ENCODE measurements at regions not wholly inside any gene's neighbourhood (a gene's known extent, or its start where the extent isn't known, plus 50 kb on each side); places are given as distances from the start of the nearest gene placed in this dataset.
"Not testable (repeated sequence)": the region's sequence is repeated elsewhere in the genome, so short reads cannot be mapped to it uniquely, and the experiment has no call there.

DNA sequence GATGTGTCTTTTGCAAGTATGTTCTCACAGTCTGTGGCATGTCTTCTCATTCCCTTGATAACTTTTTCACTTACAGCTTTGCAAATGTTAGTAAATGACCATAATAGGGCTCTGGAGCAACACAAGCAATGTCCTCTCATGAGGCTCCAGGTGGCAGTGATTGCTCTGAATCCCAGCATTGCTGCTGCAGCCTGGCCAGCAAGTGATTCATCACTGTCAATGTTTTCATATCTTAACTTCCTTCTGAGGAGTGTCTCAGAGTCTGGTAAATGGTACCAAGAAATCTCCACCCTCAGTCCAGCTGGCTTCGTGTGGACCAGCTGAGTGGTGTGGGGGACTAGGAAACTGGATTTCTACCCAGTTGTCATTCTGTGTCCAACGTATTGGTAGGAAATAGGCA is 139.6 kb downstream of the MYLK4 start:
- no peak for DNase-seq

DNA sequence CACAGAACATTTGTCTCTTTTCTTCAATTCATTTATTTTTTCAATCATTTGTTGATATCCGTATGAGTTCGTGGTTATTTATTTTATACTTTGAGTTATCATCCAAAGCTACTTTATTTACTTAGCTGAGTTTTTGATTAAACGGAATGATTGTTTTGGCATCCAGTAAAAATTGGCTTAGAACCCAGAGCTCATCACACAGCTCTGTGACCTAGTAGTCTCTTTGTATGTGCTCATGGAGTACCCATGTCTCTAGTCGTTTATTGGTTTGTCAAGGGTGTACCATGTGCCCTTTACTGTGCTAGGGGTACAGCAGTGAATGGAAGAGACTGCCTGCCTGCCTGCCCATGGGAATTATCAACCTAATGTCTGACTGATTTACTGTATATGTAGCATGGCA is 142.2 kb downstream of the MYLK4 start:
- no peak for DNase-seq

DNA sequence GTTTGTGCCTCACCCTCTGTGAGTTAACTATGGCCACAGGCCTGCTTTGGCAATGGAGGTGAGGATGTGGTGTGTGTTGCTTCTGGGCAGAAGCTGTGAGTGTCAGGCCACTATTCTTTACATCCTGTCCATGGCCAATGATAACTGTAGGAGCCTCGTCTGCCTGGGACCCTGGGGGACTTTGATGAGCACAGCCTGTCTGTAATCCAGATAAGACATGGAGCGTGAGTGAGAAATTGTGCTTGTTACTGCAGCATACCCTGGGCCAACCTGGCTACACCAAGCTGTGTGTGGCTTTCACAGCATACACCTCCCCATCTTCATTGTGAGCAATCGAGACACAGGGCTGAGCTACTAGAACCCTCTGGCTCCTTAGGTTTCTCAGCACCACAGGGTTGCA is 150.4 kb downstream of the MYLK4 start:
- no peak for DNase-seq

DNA sequence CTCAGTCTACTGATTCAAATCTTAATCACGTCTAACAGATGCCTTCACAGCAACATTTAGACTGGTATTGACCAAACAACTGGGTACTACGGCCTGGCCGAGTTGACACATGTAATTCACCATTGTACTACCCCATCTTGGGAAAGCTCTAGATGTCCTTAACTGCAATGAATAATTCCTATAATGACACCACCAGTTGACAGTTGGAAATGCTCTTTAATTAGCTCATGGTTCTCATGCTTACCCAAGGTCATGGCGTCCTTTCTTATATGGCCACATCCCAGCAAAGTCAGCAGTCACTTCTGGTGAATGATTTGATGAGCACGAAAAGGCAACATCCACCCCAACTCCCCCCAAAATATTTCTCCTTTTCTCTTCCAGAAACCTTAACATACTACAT is 150.9 kb downstream of the MYLK4 start:
- DNase-seq: no peak

DNA sequence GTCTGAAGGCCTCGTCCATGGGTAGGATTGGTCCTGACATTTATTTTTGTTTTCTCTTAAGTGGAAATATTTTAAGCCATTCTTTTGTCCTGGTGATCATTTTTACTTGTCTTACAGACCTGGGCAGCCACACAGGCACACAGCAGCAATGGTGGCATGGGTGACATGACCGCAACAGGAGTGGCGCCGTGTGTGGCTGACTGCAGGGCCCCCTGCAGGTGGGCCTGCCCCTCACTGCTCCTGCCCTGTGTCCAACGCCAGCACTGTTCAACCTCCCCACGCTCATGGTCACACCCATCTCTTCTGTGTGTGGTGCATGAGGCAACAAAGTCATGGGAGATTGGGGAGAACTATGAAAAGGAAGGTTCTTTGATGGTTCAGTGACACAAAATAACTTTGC is 151.9 kb downstream of the MYLK4 start:
- DNase-seq: no peak

DNA sequence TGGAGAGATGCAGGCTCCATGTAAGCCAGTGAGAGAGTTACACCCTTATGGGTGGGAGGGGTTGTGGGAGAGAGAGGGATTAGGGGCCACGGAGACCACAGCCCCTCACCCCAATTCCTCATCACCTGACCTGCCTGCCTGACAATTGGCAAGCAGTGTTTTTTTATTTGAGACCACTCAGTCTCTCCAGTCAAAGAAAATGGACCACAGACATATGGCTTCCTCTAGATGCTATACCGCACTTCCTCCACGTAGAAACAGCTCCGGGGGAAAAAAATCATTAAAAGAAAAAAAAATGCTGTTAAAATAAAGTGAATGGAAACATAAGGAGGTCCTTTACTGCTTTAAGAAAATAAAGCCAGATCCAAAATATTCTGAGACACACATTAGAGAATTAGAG is 152.7 kb downstream of the MYLK4 start:
- DNase-seq: no peak

DNA sequence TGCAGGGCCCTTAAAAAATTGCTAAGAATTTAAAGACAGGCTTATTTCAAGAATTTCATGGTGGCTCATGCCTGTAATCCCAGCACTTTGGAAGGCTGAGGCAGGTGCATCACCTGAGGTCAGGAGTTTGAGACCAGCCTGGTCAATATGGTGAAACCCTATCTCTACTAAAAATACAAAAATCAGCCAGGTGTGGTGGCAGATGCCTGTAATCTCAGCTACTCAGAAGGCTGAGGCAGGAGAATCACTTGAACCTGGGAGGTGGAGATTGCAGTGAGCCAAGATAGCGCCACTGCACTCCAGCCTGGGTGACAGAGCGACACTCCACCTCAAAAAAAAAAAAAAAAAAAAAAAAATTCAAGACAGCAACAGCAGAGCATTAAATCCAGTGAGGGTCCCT is 153.3 kb downstream of the MYLK4 start:
- not testable (repeated sequence) for DNase-seq

DNA sequence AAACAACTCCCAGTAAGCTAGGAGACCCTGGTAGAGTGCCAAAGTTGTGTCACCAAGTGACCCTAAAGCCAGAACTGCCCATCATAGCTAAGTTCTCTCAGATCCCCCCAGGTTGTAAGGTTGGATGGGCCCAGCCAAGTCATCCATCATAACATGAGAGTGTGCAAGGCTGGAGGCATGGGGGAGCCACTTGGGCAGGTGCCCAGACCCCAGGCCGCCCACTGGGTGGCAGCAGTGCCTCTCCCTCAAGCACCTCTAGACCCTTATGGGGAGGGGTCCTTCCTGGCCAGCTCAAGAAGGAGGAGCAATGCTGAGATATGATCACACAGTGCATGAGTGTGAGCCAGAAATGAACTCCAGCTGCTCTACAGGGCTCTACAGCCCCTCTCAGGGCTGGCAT is 154.5 kb downstream of the MYLK4 start:
- DNase-seq: no peak

DNA sequence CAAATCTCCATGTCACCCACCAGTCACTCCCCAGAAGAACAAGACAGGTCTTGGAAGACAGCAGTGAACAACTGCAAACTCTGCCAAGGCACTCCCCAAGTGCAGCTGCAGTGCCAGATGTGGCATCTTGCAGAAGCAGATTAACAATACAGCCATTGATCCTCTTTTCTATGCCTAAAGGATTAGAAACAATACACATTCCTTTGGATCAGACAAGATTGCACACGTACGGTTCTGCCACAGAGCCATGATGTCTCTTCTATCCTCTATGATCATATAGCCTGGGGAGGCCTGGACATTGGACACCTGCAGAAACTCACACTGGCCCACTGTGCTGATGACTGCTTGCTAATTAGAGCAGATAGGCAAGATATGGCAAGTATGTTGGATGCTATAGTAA is 155.9 kb downstream of the MYLK4 start:
- no peak for DNase-seq

DNA sequence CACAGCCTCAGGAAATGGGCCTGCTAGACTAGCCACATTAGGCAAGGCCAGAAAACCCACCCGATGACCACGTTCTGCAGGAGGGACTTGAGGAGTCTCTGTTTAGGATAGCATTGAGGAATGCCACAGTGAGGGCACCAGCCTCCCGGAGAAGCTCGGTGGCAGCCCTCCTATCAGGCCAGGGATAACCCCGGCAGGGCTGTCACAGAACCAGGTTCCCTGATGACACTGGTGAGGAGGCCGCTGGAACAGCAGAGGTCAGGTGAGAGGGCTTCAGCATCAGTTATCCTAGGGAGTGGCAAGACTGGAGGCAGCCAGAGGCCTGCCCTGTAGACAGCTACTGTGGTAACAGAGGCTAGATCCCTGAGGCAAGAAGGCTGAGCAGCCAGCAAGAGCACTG is 157.6 kb downstream of the MYLK4 start:
- DNase-seq: no peak

DNA sequence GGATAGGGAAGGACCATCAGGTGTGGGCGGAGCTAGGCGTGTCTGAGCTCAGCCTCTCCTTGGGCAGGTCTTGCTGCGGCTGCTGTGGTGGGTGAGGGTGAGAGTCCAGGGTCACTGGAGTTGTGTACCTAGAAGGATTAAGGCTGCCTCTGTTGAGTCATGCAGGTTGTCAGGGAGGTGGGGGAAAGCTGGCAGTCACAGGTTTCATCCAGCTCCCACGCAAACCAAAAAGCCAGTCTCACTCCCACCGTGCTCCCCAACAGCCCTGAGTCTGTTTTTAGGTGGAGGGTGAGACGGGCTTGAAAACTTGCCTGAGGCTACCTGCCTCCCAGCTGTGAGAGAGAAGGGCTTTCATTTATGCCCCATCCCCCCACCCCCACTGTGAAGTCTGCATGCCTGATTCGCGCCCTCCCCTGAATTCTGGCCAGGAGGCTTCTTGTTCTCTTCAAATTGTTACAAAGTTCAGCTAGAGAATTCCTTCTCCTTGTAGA is 161.5 kb downstream of the MYLK4 start:
- no peak for DNase-seq

DNA sequence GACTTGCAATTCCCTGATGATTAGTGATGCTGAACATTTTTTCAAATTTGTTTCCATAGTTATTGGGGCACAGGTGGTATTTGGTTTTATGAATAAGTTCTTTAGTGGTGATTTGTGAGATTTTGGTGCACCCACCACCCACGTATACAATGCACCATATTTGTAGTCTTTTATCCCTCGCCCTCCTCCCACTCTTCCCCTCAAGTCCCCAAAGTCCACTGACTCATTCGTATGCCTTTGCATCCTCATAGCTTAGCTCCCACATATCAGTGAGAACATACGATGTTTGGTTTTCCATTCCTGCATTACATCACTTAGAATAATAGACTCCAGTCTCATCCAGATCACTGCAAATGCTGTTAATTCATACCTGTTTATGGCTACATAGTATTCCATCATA is 167.3 kb downstream of the MYLK4 start:
- no peak for DNase-seq

DNA sequence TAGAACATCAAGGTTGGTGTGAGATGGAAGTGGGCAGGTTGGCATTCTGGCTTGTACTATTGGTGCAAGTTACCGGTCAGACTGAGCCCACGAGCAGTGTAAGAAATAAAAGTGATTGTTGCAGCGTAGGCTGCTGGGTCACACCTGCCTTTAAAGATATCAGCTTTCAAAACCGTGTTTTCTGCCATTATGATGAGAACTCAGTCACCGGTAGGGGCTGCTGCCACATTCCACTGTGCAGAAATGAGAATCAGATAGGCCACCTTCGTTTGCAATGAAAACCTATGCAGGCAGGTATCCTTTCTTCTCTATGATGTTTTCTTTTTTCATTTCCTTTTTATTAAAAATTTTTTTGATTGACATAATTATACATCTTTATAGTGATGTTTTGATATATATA is 168.5 kb downstream of the MYLK4 start:
- DNase-seq: no peak

DNA sequence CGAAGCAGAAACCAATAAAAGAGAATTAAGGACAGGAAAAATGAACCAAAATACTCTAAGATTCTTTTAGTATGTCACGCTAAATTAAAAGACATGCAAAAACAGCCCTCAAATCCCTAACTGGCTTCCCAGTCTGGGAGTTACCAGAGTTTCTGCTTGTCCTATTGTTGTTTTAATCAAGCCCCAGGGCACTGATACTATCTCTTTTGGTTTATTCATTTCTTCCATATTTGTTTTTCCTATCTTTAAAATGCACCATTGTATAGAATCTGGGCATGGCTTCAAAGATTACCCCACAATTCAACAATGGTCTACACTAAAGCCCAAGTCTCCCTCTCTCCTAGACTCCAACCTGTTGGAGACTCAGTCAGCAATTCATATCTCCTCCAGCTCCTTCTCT is 169.1 kb downstream of the MYLK4 start:
- DNase-seq: no peak

DNA sequence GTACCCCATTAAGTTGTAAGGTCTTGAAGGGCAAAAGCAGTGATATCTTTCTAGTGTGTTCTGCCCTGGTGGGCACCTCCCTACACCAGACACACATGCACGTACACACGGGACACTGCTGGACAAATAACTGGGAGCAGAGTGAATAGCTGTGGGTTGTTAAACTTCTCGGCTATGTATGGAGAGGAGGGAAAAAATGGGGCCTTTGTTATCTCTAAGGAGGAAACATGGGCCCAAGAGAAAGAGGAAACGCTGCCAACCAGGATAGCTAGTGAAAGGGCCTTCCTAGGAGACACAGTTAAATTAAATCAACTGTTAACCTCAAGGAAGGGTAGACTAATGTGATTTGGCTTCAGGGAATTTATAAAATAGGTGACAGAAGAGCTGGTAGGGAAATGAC is 169.7 kb downstream of the MYLK4 start:
- DNase-seq: no peak

DNA sequence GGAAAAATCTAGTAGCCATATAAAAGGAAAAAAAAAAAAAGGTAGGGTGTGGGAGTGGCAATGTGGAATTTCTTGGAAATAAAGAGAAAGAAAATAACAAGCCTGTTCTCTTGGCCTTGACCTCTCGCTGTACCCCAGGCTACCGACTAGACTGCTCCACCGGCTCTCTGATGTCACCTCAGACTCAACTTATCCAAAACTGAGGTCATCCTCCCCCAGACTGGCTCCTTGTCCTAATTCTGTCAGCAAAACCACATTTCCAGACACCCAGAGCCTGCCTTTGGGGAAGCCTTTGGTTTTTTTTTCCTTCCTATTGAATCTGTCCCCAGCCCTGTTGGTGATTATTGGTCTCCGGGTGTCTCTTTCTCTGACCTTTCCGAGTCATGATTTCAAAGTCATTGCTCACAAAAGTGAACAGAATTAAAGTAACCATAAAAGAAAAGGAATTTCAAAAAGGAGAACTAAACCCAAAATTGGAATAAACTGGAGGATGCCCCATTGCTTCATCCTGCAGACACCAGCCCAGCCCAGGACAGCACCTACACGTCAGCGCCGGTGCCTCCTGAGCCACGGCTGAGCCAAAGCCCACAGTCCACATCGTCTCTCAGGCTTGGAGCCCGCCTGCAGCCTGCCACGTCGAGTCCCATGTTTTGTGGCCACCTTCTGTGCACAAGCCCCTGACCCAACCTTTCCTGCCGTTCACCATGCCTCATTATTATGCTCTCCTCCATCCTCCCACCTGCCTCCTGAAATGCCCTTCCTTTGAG is 170.7 kb downstream of the MYLK4 start:
- DNase-seq: no peak

DNA sequence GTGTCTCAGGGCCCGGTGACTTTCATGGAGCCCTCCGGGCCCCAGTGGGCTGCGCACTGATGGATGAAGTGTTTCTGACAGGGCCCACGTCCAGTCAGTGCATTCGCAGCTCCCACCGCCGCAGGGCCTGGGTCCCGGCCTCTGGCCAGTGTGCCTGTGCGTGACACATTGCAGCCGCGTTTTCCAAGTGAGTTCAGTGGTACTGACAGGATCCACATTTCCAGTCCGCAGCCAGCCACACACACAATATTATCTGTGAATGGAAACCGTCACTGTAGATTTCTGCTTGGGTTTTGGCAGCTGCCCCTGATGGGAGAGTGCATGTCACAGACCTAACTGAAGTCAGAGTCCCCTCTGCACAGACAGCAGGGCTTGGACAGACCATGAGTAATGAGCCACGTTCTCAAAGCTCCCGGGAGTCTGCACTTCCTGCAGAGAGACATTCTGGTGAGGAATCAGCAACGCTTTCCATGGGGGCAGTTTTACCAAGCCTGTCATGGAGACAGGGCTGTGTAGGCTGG is 171.4 kb downstream of the MYLK4 start:
- DNase-seq: no peak

DNA sequence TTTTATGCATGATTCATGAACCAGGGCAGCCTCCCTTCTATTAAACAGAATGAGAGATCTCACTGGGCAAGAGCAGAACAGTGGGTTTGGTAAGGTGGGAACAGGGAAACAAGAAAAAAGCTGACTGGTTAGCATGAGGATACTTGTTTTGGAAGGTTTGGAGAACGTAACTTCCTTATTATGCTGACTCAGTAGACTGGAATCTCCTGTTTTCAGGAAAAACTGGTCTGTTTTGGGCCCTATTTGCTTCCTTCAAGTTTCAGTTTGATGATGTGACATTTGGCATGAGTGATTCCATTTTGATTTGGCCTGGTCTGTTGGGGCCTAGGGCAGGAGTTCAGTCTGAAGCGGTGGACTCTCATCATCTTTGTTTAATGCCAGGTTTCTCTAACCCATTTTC is 172.0 kb downstream of the MYLK4 start:
- no peak for DNase-seq

DNA sequence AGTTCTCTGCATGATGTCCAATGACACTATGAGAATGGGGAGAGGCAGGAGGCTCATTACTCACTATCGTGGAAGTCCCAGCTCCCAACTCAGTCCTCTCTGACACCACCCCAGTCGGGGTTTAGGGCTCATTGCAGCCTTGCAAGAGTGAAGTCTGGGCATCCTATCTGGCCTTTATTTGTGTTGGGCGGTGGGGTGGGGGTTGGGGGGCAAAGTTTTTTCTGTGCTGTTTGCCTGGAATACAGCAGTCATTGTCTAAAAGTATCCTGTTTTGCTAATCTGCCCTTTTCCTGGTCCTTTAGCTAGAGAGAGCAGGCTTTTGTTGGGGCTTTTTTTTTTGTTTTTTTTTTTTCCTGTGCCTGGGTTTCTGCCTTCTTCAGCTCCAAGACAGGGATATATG is 174.2 kb downstream of the MYLK4 start:
- DNase-seq: no peak

DNA sequence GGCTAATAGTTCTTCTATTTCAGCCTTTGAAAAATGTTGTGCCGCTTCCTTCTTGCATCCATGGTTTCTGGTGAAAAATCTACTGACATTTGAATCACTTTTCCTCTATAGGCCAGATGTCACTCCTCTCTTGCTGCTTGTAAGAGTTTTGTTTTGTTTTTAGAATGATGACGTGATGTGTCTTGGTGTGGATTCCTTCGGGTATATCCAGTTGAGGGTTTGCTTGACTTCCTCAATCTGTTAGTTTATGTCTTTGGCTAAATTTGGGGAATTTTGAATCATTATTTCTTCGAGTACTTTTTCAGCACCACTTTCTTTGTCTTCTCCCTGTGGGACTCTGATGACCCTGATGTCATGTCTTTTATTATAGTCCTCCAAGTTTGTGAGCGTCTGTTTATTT is 175.5 kb downstream of the MYLK4 start:
- no peak for DNase-seq

DNA sequence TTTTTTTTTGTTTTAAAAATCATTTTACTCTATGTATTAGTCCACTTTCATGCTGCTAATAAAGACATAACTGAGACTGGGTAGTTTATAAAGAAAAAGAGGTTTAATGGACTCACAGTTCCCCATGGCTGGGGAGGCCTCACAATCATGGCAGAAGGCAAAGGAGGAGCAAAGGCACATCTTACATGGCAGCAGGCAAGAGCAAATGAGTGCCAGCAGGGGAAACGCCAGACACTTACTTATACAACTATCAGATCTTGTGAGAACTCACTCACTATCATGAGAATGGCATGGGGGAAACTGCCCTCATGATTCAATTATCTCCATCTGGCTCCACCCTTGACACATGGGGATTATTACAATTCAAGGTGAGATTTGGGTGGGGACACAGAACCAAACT is 181.3 kb downstream of the MYLK4 start:
- not testable (repeated sequence) for DNase-seq

DNA sequence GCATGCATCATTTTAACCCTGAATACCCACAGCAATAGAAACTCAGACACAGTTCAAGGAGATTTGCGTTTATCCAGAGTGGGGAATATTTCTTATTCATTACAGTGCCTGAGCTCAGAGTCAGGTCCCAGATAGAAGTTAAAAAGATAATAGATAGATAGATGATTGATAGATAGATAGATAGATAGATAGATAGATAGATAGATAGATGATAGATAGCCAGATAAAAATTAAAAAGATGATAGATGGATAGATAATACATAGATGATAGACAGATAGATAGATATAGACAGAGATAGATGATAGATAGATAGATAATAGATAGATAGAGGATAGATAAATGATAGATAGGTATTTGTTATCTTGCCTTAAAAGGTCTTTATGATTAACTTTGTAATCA is 184.7 kb downstream of the MYLK4 start:
- no peak for DNase-seq

DNA sequence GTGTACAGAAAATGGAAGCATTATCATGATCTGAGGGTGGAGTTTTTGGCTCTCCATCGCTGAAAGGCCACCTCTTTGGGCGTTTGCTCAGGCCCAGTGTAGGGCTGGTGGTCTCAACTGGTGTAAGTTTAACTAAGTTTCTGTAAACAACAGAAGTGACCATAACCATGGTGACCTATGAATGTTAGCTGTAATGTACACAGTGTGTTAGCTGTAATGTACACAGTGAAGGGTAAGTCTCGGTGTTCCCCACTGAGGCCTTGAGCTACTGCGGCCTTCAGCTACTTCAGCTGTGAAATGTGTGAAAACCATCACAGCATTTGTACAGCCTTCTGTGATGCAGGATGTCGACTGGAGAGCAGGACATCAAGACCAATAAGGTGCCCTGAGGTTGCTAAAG is 185.2 kb downstream of the MYLK4 start:
- DNase-seq: no peak

DNA sequence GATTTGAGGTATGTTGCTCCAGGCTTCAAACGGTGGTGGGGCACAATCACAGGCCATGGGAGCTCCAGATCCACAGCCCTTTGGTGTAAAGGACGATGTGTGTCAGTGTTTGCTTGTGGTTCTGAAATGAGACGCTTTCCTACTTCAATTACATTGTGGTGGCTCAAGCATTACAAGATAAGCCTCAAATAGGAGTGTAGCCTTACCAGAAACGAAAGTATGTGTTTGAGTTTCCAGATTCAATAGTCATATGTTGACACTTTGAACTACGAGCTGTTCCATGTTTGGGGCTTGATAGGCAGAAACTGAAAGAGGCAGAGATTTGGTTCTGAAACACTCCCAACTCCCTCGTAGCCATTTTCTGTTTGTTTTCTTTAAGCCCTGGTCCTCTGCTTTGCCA is 187.1 kb downstream of the MYLK4 start:
- DNase-seq: no peak

Data from right hindlimb (tissue), 1 donor.